ENCODE measurements at regions not wholly inside any gene's neighbourhood (a gene's known extent, or its start where the extent isn't known, plus 50 kb on each side); places are given as distances from the start of the nearest gene placed in this dataset.

DNA sequence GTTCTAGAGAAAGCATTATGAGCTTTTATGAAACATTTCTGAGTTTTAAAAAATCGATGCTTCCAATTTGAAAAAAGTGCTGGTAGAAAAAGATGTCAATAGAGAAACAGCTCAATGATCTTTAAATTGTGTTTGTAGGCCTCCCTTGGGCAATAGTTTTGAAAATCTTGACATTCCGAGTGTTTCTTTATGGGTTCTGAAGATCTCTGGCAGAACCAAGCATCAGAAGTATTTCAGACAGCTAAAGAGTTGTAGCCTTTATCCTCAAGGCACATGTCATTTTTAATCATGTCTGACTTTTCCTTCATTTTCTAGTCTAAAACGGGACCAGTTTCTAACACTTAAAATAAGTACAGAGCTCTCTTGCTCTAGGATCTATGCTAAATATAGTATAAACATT lies 188.1 kb upstream of the CBLB start:
- Histone ChIP-seq H3K27ac (replicated peaks) (no peak overlapping the region), H3K4me1 (peaks cover 27% of the 10 kb centered on the region), H3K9me3 (replicated peaks) (peaks cover 6% of the 10 kb centered on the region), H3K36me3 (no peaks in the 10 kb centered on the region), H3K4me3 (no peak overlapping the region), H3K27me3 (ENCODE audit: low read depth) (no peaks in the 10 kb centered on the region)
- no peak for DNase-seq
- TF ChIP-seq, protein P1, sequence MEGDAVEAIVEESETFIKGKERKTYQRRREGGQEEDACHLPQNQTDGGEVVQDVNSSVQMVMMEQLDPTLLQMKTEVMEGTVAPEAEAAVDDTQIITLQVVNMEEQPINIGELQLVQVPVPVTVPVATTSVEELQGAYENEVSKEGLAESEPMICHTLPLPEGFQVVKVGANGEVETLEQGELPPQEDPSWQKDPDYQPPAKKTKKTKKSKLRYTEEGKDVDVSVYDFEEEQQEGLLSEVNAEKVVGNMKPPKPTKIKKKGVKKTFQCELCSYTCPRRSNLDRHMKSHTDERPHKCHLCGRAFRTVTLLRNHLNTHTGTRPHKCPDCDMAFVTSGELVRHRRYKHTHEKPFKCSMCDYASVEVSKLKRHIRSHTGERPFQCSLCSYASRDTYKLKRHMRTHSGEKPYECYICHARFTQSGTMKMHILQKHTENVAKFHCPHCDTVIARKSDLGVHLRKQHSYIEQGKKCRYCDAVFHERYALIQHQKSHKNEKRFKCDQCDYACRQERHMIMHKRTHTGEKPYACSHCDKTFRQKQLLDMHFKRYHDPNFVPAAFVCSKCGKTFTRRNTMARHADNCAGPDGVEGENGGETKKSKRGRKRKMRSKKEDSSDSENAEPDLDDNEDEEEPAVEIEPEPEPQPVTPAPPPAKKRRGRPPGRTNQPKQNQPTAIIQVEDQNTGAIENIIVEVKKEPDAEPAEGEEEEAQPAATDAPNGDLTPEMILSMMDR (IDR thresholded peaks at IDR 0.05; ENCODE audit: borderline replicate concordance) = no peak
- intact Hi-C loops (cut with micrococcal nuclease) = no loop called here

DNA sequence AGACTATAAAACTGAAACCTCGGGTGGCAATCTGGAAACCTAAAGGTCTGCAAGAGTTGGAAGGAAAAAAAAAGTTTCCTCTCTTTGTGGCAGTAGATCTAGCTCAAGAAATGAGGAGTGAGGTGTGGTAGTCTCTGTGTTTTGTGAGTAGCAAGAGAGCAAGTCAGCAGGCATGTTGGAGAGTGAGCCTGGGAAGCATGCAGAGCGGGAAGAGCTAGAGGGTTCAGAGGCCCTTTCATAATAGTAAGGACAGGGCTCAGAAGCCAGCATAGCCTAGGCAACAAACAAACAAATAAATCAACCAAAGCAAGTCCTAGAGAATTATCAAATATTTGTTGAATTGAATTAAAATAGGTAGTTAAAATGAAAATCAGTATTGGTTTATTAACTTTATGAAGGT lies 189.7 kb upstream of the CBLB start:
- intact Hi-C loops (cut with micrococcal nuclease) = no loop called here
- H3K4me3 ChIP-seq = no peak overlapping the region
- no peaks in the 10 kb centered on the region for H3K36me3 ChIP-seq
- H3K27me3 ChIP-seq (ENCODE audit: low read depth) = no peaks in the 10 kb centered on the region
- DNase-seq = no peak
- H3K27ac ChIP-seq (replicated peaks) = peak overlapping the region; percentile 60
- H3K4me1 ChIP-seq = peaks cover 27% of the 10 kb centered on the region
- TF ChIP-seq, protein P1 (IDR thresholded peaks at IDR 0.05; ENCODE audit: borderline replicate concordance) = no peak
- H3K9me3 ChIP-seq (replicated peaks) = peaks cover 9% of the 10 kb centered on the region

- no peak for DNase-seq
- no peaks in the 10 kb centered on the region for H3K36me3 ChIP-seq
- intact Hi-C loops (cut with micrococcal nuclease) = no loop called here
- no peaks in the 10 kb centered on the region for H3K27me3 ChIP-seq (ENCODE audit: low read depth)
- peaks cover 27% of the 10 kb centered on the region for H3K4me1 ChIP-seq
- no peak overlapping the region for H3K4me3 ChIP-seq
- TF ChIP-seq, protein P1 (IDR thresholded peaks at IDR 0.05; ENCODE audit: borderline replicate concordance) = no peak
- peaks cover 24% of the 10 kb centered on the region for H3K9me3 ChIP-seq (replicated peaks)
- H3K27ac ChIP-seq (replicated peaks) = no peak overlapping the region
Measured at GRCh38 chr3:106059953-106060517, 191.2 kb upstream of the CBLB start.

- TF ChIP-seq, protein P1 (IDR thresholded peaks at IDR 0.05; ENCODE audit: borderline replicate concordance) = no peak
- H3K27me3 ChIP-seq (ENCODE audit: low read depth) = no peaks in the 10 kb centered on the region
- peaks cover 16% of the 10 kb centered on the region for H3K4me1 ChIP-seq
- H3K27ac ChIP-seq (replicated peaks) = no peak overlapping the region
- intact Hi-C loops (cut with micrococcal nuclease) = no loop called here
- H3K36me3 ChIP-seq = no peaks in the 10 kb centered on the region
- no peak for DNase-seq
- no peak overlapping the region for H3K4me3 ChIP-seq
- peaks cover 24% of the 10 kb centered on the region for H3K9me3 ChIP-seq (replicated peaks)
Measured at GRCh38 chr3:106063909-106064308, 195.1 kb upstream of the CBLB start.

GRCh38 chr3:106065831-106066230 lies 197.0 kb upstream of the CBLB start:
- Histone ChIP-seq H3K36me3 (no peaks in the 10 kb centered on the region), H3K4me3 (no peak overlapping the region), H3K4me1 (peaks cover 20% of the 10 kb centered on the region), H3K9me3 (replicated peaks) (peaks cover 24% of the 10 kb centered on the region), H3K27me3 (ENCODE audit: low read depth) (no peaks in the 10 kb centered on the region), H3K27ac (replicated peaks) (no peak overlapping the region)
- DNase-seq = no peak
- intact Hi-C loops (cut with micrococcal nuclease) = no loop called here
- TF ChIP-seq, protein P1 (IDR thresholded peaks at IDR 0.05; ENCODE audit: borderline replicate concordance) = no peak
